Keratinocyte (primary cell): ENCODE measurements at regions not wholly inside any gene's neighbourhood (a gene's known extent, or its start where the extent isn't known, plus 50 kb on each side); places are given as distances from the start of the nearest gene placed in this dataset.

Experiments used
- DNase-seq: peaks from one replicate; pipeline ENCODE4 v3.0.0-alpha.2; 2011; ENCODE audit warnings: low read depth, missing footprints, low spot score
- FAIRE-seq: peaks from 2 replicates; lab custom pipeline; 2011; peaks lifted over from hg19 to GRCh38; lab: Jason Lieb, UNC
- H2AFZ ChIP-seq: 2 replicates; pipeline ENCODE4 v1.6.0; 2012; ENCODE audit warnings: low read length, control low read depth, inconsistent platforms; ENCODE audit not compliant: control insufficient read depth
- H3K27ac ChIP-seq: 2 replicates; pipeline ENCODE4 v1.5.1; 2011; ENCODE audit warnings: low read length; ENCODE audit not compliant: control insufficient read depth, insufficient read depth
- H3K27me3 ChIP-seq: 3 replicates; pipeline ENCODE4 v1.6.0; 2011; ENCODE audit warnings: low read length; ENCODE audit not compliant: control insufficient read depth, insufficient read depth; ENCODE audit errors: extremely low read depth
- H3K36me3 ChIP-seq, 2 experiments: 2 replicates in 1 of 2; 3 replicates in 1 of 2; pipeline ENCODE4 v1.5.1; 2011; ENCODE audit warnings: low read length in 2 of 2, mild to moderate bottlenecking in 1 of 2; ENCODE audit not compliant: control insufficient read depth in 2 of 2, insufficient read depth in 2 of 2; ENCODE audit errors: extremely low read depth in 1 of 2
- H3K4me1 ChIP-seq: 3 replicates; pipeline ENCODE4 v1.5.1; 2011; ENCODE audit warnings: low read length; ENCODE audit not compliant: control insufficient read depth, insufficient read depth; ENCODE audit errors: extremely low read depth
- H3K4me2 ChIP-seq: 3 replicates; pipeline ENCODE4 v1.6.0; 2011; ENCODE audit warnings: low read depth, low read length; ENCODE audit not compliant: control insufficient read depth, insufficient read depth; ENCODE audit errors: extremely low read depth
- H3K4me3 ChIP-seq, 3 experiments: fragments of 200-600 bp in 1 of 3; sonication (generic) in 1 of 3; 2 replicates in 2 of 3; 3 replicates in 1 of 3; pipeline ENCODE4 v1.5.1; 2011 to 2016; ENCODE audit warnings: low read length in 3 of 3, mild to moderate bottlenecking in 3 of 3, control low read depth in 2 of 3, inconsistent platforms in 1 of 3, low read depth in 1 of 3, mixed read lengths in 1 of 3, mixed run types in 1 of 3, moderate library complexity in 1 of 3; ENCODE audit not compliant: control insufficient read depth in 2 of 3, insufficient read depth in 2 of 3; ENCODE audit errors: extremely low read depth in 1 of 3
- H3K79me2 ChIP-seq: 2 replicates; pipeline ENCODE4 v1.6.0; 2012; ENCODE audit warnings: low read length; ENCODE audit not compliant: control insufficient read depth, insufficient read depth
- H3K9ac ChIP-seq: 3 replicates; pipeline ENCODE4 v1.6.0; 2011; ENCODE audit warnings: low read length; ENCODE audit not compliant: control insufficient read depth, insufficient read depth; ENCODE audit errors: extremely low read depth
- H3K9me1 ChIP-seq: 3 replicates; pipeline ENCODE4 v1.6.0; 2011; ENCODE audit warnings: low read length; ENCODE audit not compliant: control insufficient read depth, insufficient read depth; ENCODE audit errors: extremely low read depth
- H3K9me3 ChIP-seq: 2 replicates; pipeline ENCODE4 v1.5.1; 2012; ENCODE audit warnings: low read depth, low read length; ENCODE audit not compliant: control insufficient read depth
- H4K20me1 ChIP-seq: 3 replicates; pipeline ENCODE4 v1.6.0; 2011; ENCODE audit warnings: low read length; ENCODE audit not compliant: control insufficient read depth, insufficient read depth; ENCODE audit errors: extremely low read depth
- CTCF ChIP-seq, 3 experiments: IDR thresholded peaks in 1 of 3; conservative IDR thresholded peaks in 1 of 3; optimal IDR thresholded peaks in 1 of 3; 2 replicates in 2 of 3; 3 replicates in 1 of 3; pipeline versions ENCODE3 to v1.5.1; 2011; ENCODE audit warnings: low read length in 3 of 3, mild to moderate bottlenecking in 3 of 3, moderate library complexity in 2 of 3, control low read depth in 1 of 3, inconsistent platforms in 1 of 3; ENCODE audit not compliant: insufficient read depth in 2 of 3; ENCODE audit errors: extremely low read depth in 1 of 3
- EZH2 ChIP-seq: IDR thresholded peaks from one replicate; pipeline ENCODE4 v1.6.1; 2012; ENCODE audit warnings: inconsistent platforms, mild to moderate bottlenecking, low read length, moderate library complexity
- dilution Hi-C: fragments of 300-500 bp; cut with MboI; formaldehyde crosslinking; loops from one replicate; pipeline ENCODE4 v1.7.0; 2020; ENCODE audit warnings: low sequenced_read_pairs; ENCODE audit not compliant: extremely low pct_ligation_motif_present

- Histone ChIP-seq H3K4me1 (no peaks in the 10 kb centered on the region), H3K4me2 (no peak overlapping the region), H3K9ac (no peak overlapping the region), H3K9me3 (no peaks in the 10 kb centered on the region), H4K20me1 (no peaks in the 10 kb centered on the region), H3K36me3 (no peaks in the 10 kb centered on the region), H3K27me3 (no peaks in the 10 kb centered on the region), H3K9me1 (no peaks in the 10 kb centered on the region), H3K27ac (no peak overlapping the region), H3K4me3 (no peak overlapping the region), H3K79me2 (no peaks in the 10 kb centered on the region), H2AFZ (no peak overlapping the region)
- no peak for FAIRE-seq
- no peak for DNase-seq
- TF ChIP-seq CTCF (optimal IDR thresholded peaks at IDR 0.05 in 1 of 3, IDR thresholded peaks at IDR 0.05 in 1 of 3, conservative IDR thresholded peaks at IDR 0.05 in 1 of 3; ENCODE audit: extremely low read depth in 1 of 3, insufficient read depth in 2 of 3, low read length in 3 of 3): no peak
- no peak for TF ChIP-seq EZH2
- dilution Hi-C loops: no loop called here
Measured at GRCh38 chr6:74482180-74482579, 723.7 kb downstream of the COL12A1 start.

GRCh38 chr6:74480561-74480960, 725.3 kb downstream of the COL12A1 start:
- Histone ChIP-seq H3K9me3 (no peaks in the 10 kb centered on the region), H3K4me1 (no peaks in the 10 kb centered on the region), H3K9ac (no peak overlapping the region), H2AFZ (no peak overlapping the region), H3K27ac (no peak overlapping the region), H3K79me2 (no peaks in the 10 kb centered on the region), H3K4me2 (no peak overlapping the region), H3K36me3 (no peaks in the 10 kb centered on the region), H4K20me1 (no peaks in the 10 kb centered on the region), H3K27me3 (no peaks in the 10 kb centered on the region), H3K4me3 (no peak overlapping the region), H3K9me1 (no peaks in the 10 kb centered on the region)
- FAIRE-seq (no peak), DNase-seq (no peak)
- TF ChIP-seq CTCF (optimal IDR thresholded peaks at IDR 0.05 in 1 of 3, IDR thresholded peaks at IDR 0.05 in 1 of 3, conservative IDR thresholded peaks at IDR 0.05 in 1 of 3; ENCODE audit: extremely low read depth in 1 of 3, insufficient read depth in 2 of 3, low read length in 3 of 3): no peak
- no peak for TF ChIP-seq EZH2
- dilution Hi-C loops: no loop called here
